ENCODE measurements at regions not wholly inside any gene's neighbourhood (a gene's known extent, or its start where the extent isn't known, plus 50 kb on each side); places are given as distances from the start of the nearest gene placed in this dataset.

- H3K4me3 ChIP-seq (ENCODE audit: low read length) = no peak overlapping the region
- TF ChIP-seq CTCF (conservative IDR thresholded peaks at IDR 0.05; ENCODE audit: low read depth, low read length) = no peak
- DNase-seq (ENCODE audit: low read depth) = no peak
These were observed 87.8 kb downstream of the MIAT start for GRCh38 chr22:26744892-26745808.

- TF ChIP-seq CTCF (conservative IDR thresholded peaks at IDR 0.05; ENCODE audit: low read depth, low read length) = no peak
These were observed 88.9 kb downstream of the MIAT start for GRCh38 chr22:26746311-26746710.

GRCh38 chr22:26748845-26749244 lies 91.5 kb downstream of the MIAT start:
- TF ChIP-seq CTCF (conservative IDR thresholded peaks at IDR 0.05; ENCODE audit: low read depth, low read length) = no peak
- DNase-seq (ENCODE audit: low read depth) = no peak

More at GRCh38 chr22:26746311-26746710, 88.9 kb downstream of the MIAT start:
- H3K4me3 ChIP-seq (ENCODE audit: low read length) = no peak overlapping the region
- no peak for DNase-seq (ENCODE audit: low read depth)

GRCh38 chr22:26751217-26751616 lies 93.8 kb downstream of the MIAT start:
- H3K4me3 ChIP-seq (ENCODE audit: low read length) = no peak overlapping the region
- no peak for TF ChIP-seq CTCF (conservative IDR thresholded peaks at IDR 0.05; ENCODE audit: low read depth, low read length)

More at GRCh38 chr22:26748845-26749244, 91.5 kb downstream of the MIAT start:
- no peak overlapping the region for H3K4me3 ChIP-seq (ENCODE audit: low read length)

GRCh38 chr22:26753125-26753862 lies 95.9 kb downstream of the MIAT start:
- H3K4me3 ChIP-seq (ENCODE audit: low read length) = no peak overlapping the region
- no peak for DNase-seq (ENCODE audit: low read depth)
- TF ChIP-seq CTCF (conservative IDR thresholded peaks at IDR 0.05; ENCODE audit: low read depth, low read length) = no peak

More at GRCh38 chr22:26751217-26751616, 93.8 kb downstream of the MIAT start:
- peak; percentile 52 for DNase-seq (ENCODE audit: low read depth)

GRCh38 chr22:26756675-26757293 lies 99.4 kb downstream of the MIAT start:
- peak; percentile 76 for TF ChIP-seq CTCF (conservative IDR thresholded peaks at IDR 0.05; ENCODE audit: low read depth, low read length)
- H3K4me3 ChIP-seq (ENCODE audit: low read length) = peak overlapping the region; percentile 38
- DNase-seq (ENCODE audit: low read depth) = no peak
